Thyroid gland (tissue), 4 donors: ENCODE measurements at regions not wholly inside any gene's neighbourhood (a gene's known extent, or its start where the extent isn't known, plus 50 kb on each side); places are given as distances from the start of the nearest gene placed in this dataset.

Experiments
- POLR2A ChIP-seq, 2 donors: fragments of 450-650 bp; IDR thresholded peaks; one replicate each; pipeline ENCODE4 v1.6.1; 2017; ENCODE audit warnings: antibody characterized with exemption in 2 of 2, mild to moderate bottlenecking in 2 of 2, moderate library complexity in 1 of 2
- TF ChIP-seq, protein P1 (sequence below), 6 experiments: fragments of 200-600 bp in 3 of 6; fragments of 450-650 bp in 3 of 6; sonication (generic) in 3 of 6; IDR thresholded peaks; one replicate each; pipeline ENCODE4 v1.5.1; 2016 to 2019; ENCODE audit warnings: antibody characterized with exemption in 6 of 6, mild to moderate bottlenecking in 2 of 6, inconsistent platforms in 1 of 6, moderate library complexity in 1 of 6

DNA sequence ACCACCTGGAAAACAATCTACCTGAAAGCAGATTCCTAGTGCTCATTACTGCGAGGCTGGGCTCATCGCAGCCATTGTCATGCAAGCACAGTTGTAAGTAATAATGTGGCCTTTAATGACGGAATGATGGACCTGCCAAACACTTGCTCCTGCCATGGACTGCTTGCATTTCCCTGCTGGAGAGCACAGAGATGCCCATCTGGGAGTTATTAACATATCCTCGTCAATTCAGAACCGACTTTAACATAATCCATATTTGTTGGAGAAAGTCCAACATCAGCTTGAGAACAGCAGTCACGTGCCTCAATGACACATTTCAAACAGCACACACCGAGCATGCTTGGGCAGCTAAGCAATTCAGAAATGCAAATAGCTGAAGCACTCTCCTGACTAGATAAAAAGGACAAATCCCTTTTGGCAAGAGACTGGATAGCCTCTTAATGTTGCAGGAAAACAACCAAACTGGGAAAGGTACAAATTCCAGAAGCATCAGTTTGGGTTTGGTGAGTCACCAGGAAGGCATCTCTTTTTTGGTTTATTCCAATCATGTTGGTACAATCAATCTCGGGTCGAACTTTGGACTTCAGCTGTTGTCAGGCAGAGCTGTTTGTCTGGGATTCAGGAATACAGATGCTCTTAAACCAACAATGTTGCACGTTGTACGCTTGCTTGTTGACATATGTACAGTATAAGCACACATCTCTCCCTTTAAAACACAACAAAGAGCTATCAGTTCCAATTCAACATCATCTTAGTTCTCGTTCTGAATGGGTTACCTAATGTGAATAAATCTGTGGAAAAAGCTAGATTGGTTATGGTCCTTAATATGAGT, 395.8 kb downstream of the LNPK start:
- TF ChIP-seq, protein P1, sequence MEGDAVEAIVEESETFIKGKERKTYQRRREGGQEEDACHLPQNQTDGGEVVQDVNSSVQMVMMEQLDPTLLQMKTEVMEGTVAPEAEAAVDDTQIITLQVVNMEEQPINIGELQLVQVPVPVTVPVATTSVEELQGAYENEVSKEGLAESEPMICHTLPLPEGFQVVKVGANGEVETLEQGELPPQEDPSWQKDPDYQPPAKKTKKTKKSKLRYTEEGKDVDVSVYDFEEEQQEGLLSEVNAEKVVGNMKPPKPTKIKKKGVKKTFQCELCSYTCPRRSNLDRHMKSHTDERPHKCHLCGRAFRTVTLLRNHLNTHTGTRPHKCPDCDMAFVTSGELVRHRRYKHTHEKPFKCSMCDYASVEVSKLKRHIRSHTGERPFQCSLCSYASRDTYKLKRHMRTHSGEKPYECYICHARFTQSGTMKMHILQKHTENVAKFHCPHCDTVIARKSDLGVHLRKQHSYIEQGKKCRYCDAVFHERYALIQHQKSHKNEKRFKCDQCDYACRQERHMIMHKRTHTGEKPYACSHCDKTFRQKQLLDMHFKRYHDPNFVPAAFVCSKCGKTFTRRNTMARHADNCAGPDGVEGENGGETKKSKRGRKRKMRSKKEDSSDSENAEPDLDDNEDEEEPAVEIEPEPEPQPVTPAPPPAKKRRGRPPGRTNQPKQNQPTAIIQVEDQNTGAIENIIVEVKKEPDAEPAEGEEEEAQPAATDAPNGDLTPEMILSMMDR (IDR thresholded peaks at IDR 0.05), result no peak
- TF ChIP-seq POLR2A (IDR thresholded peaks at IDR 0.05), result no peak
